ENCODE measurements at regions not wholly inside any gene's neighbourhood (a gene's known extent, or its start where the extent isn't known, plus 50 kb on each side); places are given as distances from the start of the nearest gene placed in this dataset.

- Histone ChIP-seq H3K4me1 (ENCODE audit: control extremely low read depth in 1 of 4, control insufficient read depth in 4 of 4, insufficient read depth in 4 of 4, low read length in 3 of 4) (no peaks in the 10 kb centered on the region), H3K27ac (ENCODE audit: insufficient read depth in 1 of 2, low read depth in 1 of 2, low read length in 2 of 2, poor library complexity in 1 of 2, severe bottlenecking in 2 of 2) (no peak overlapping the region), H3K27me3 (replicated peaks in 2 of 5; ENCODE audit: control insufficient read depth in 4 of 5, insufficient read depth in 5 of 5, low read length in 4 of 5) (no peaks in the 10 kb centered on the region), H3K9me3 (ENCODE audit: control extremely low read depth in 1 of 5, control insufficient read depth in 4 of 5, insufficient read depth in 2 of 5, low read depth in 1 of 5, low read length in 4 of 5) (no peaks in the 10 kb centered on the region), H3K36me3 (ENCODE audit: control insufficient read depth in 4 of 4, insufficient read depth in 4 of 4, low read length in 3 of 4) (no peaks in the 10 kb centered on the region), H3K4me3 (ENCODE audit: control insufficient read depth in 1 of 7, extremely low read depth in 1 of 7, insufficient read depth in 4 of 7, low read depth in 2 of 7, low read length in 6 of 7) (no peak overlapping the region)
- no peak for DNase-seq
- POLR2A ChIA-PET: no interaction called here
- CTCF ChIA-PET: no interaction called here
- no CpG with 5 or more reads among the region's 1 CpG for WGBS (ENCODE audit: insufficient coverage)
These were observed 57.3 kb upstream of the DMRT1 start for GRCh38 chr9:784202-784601.

- ChIA-PET CTCF (no interaction called here), POLR2A (no interaction called here)
- Histone ChIP-seq H3K27ac (ENCODE audit: insufficient read depth in 1 of 2, low read depth in 1 of 2, low read length in 2 of 2, poor library complexity in 1 of 2, severe bottlenecking in 2 of 2) (no peak overlapping the region), H3K9me3 (ENCODE audit: control extremely low read depth in 1 of 5, control insufficient read depth in 4 of 5, insufficient read depth in 2 of 5, low read depth in 1 of 5, low read length in 4 of 5) (no peaks in the 10 kb centered on the region), H3K4me1 (ENCODE audit: control extremely low read depth in 1 of 4, control insufficient read depth in 4 of 4, insufficient read depth in 4 of 4, low read length in 3 of 4) (no peaks in the 10 kb centered on the region), H3K4me3 (ENCODE audit: control insufficient read depth in 1 of 7, extremely low read depth in 1 of 7, insufficient read depth in 4 of 7, low read depth in 2 of 7, low read length in 6 of 7) (no peak overlapping the region), H3K36me3 (ENCODE audit: control insufficient read depth in 4 of 4, insufficient read depth in 4 of 4, low read length in 3 of 4) (no peaks in the 10 kb centered on the region), H3K27me3 (replicated peaks in 2 of 5; ENCODE audit: control insufficient read depth in 4 of 5, insufficient read depth in 5 of 5, low read length in 4 of 5) (no peaks in the 10 kb centered on the region)
- 83% methylated on average over 1 of the region's 2 CpGs for WGBS (ENCODE audit: insufficient coverage)
- no peak for DNase-seq
These were observed 56.6 kb upstream of the DMRT1 start for GRCh38 chr9:784916-785315.

GRCh38 chr9:785997-786396 lies 55.5 kb upstream of the DMRT1 start:
- no peak overlapping the region for H3K4me3 ChIP-seq (ENCODE audit: control insufficient read depth in 1 of 7, extremely low read depth in 1 of 7, insufficient read depth in 4 of 7, low read depth in 2 of 7, low read length in 6 of 7)
- H3K9me3 ChIP-seq (ENCODE audit: control extremely low read depth in 1 of 5, control insufficient read depth in 4 of 5, insufficient read depth in 2 of 5, low read depth in 1 of 5, low read length in 4 of 5): no peaks in the 10 kb centered on the region
- H3K36me3 ChIP-seq (ENCODE audit: control insufficient read depth in 4 of 4, insufficient read depth in 4 of 4, low read length in 3 of 4): no peaks in the 10 kb centered on the region
- no peaks in the 10 kb centered on the region for H3K4me1 ChIP-seq (ENCODE audit: control extremely low read depth in 1 of 4, control insufficient read depth in 4 of 4, insufficient read depth in 4 of 4, low read length in 3 of 4)
- no peak for DNase-seq
- ChIA-PET CTCF (interaction anchor here (1.3 kb wide), 1 partner anchor 10 kb away, joined by 3 read pairs; no protein-coding TSS in a partner anchor), POLR2A (no interaction called here)
- no peak overlapping the region for H3K27ac ChIP-seq (ENCODE audit: insufficient read depth in 1 of 2, low read depth in 1 of 2, low read length in 2 of 2, poor library complexity in 1 of 2, severe bottlenecking in 2 of 2)
- WGBS (ENCODE audit: insufficient coverage): 70% methylated on average over 1 of the region's 5 CpGs
- no peaks in the 10 kb centered on the region for H3K27me3 ChIP-seq (replicated peaks in 2 of 5; ENCODE audit: control insufficient read depth in 4 of 5, insufficient read depth in 5 of 5, low read length in 4 of 5)

GRCh38 chr9:786405-786804 lies 55.1 kb upstream of the DMRT1 start:
- ChIA-PET CTCF (interaction anchor here (1.3 kb wide), 1 partner anchor 11 kb away, joined by 3 read pairs; no protein-coding TSS in a partner anchor), POLR2A (no interaction called here)
- WGBS (ENCODE audit: insufficient coverage): 86% methylated on average over 3 of the region's 6 CpGs
- DNase-seq: no peak
- Histone ChIP-seq H3K27ac (ENCODE audit: insufficient read depth in 1 of 2, low read depth in 1 of 2, low read length in 2 of 2, poor library complexity in 1 of 2, severe bottlenecking in 2 of 2) (no peak overlapping the region), H3K9me3 (ENCODE audit: control extremely low read depth in 1 of 5, control insufficient read depth in 4 of 5, insufficient read depth in 2 of 5, low read depth in 1 of 5, low read length in 4 of 5) (no peaks in the 10 kb centered on the region), H3K4me1 (ENCODE audit: control extremely low read depth in 1 of 4, control insufficient read depth in 4 of 4, insufficient read depth in 4 of 4, low read length in 3 of 4) (no peaks in the 10 kb centered on the region), H3K4me3 (ENCODE audit: control insufficient read depth in 1 of 7, extremely low read depth in 1 of 7, insufficient read depth in 4 of 7, low read depth in 2 of 7, low read length in 6 of 7) (no peak overlapping the region), H3K36me3 (ENCODE audit: control insufficient read depth in 4 of 4, insufficient read depth in 4 of 4, low read length in 3 of 4) (no peaks in the 10 kb centered on the region), H3K27me3 (replicated peaks in 2 of 5; ENCODE audit: control insufficient read depth in 4 of 5, insufficient read depth in 5 of 5, low read length in 4 of 5) (no peaks in the 10 kb centered on the region)

GRCh38 chr9:788777-789176 lies 52.7 kb upstream of the DMRT1 start:
- no peaks in the 10 kb centered on the region for H3K27me3 ChIP-seq (replicated peaks in 2 of 5; ENCODE audit: control insufficient read depth in 4 of 5, insufficient read depth in 5 of 5, low read length in 4 of 5)

More at GRCh38 chr9:788777-789176, 52.7 kb upstream of the DMRT1 start:
- Histone ChIP-seq H3K4me1 (ENCODE audit: control extremely low read depth in 1 of 4, control insufficient read depth in 4 of 4, insufficient read depth in 4 of 4, low read length in 3 of 4) (no peaks in the 10 kb centered on the region), H3K4me3 (ENCODE audit: control insufficient read depth in 1 of 7, extremely low read depth in 1 of 7, insufficient read depth in 4 of 7, low read depth in 2 of 7, low read length in 6 of 7) (no peak overlapping the region), H3K9me3 (ENCODE audit: control extremely low read depth in 1 of 5, control insufficient read depth in 4 of 5, insufficient read depth in 2 of 5, low read depth in 1 of 5, low read length in 4 of 5) (peaks cover 0 to 1% (median 0%) of the 10 kb centered on the region in 5 experiments), H3K36me3 (ENCODE audit: control insufficient read depth in 4 of 4, insufficient read depth in 4 of 4, low read length in 3 of 4) (no peaks in the 10 kb centered on the region), H3K27ac (ENCODE audit: insufficient read depth in 1 of 2, low read depth in 1 of 2, low read length in 2 of 2, poor library complexity in 1 of 2, severe bottlenecking in 2 of 2) (no peak overlapping the region)
- ChIA-PET POLR2A (no interaction called here), CTCF (interaction anchor here (1.0 kb wide), 2 partner anchors 174 to 221 kb away, joined by 3 to 4 read pairs; no protein-coding TSS in a partner anchor)
- 100% methylated on average over 4 of the region's 6 CpGs for WGBS (ENCODE audit: insufficient coverage)
- DNase-seq: no peak

Data from common myeloid progenitor, CD34-positive (primary cell).